Gastrocnemius medialis (tissue), 4 donors: ENCODE measurements at regions not wholly inside any gene's neighbourhood (a gene's known extent, or its start where the extent isn't known, plus 50 kb on each side); places are given as distances from the start of the nearest gene placed in this dataset.

Experiments
- CTCF ChIP-seq, 5 experiments: fragments of 450-650 bp in 3 of 5; fragments of 200-600 bp in 2 of 5; sonication (generic) in 2 of 5; IDR thresholded peaks in 4 of 5; conservative IDR thresholded peaks in 1 of 5; 1 replicate in 4 of 5; 2 replicates in 1 of 5; pipeline ENCODE4 v1.5.1; 2016 to 2019; ENCODE audit warnings: antibody characterized with exemption in 5 of 5, mild to moderate bottlenecking in 3 of 5, moderate library complexity in 3 of 5
- POLR2A ChIP-seq, 2 donors: fragments of 450-650 bp; IDR thresholded peaks; one replicate each; pipeline ENCODE4 v1.6.1; 2017; ENCODE audit warnings: antibody characterized with exemption in 2 of 2, mild to moderate bottlenecking in 2 of 2, moderate library complexity in 2 of 2

- no peak for TF ChIP-seq CTCF (IDR thresholded peaks at IDR 0.05 in 4 of 5, conservative IDR thresholded peaks at IDR 0.05 in 1 of 5)
- TF ChIP-seq POLR2A (IDR thresholded peaks at IDR 0.05), result no peak
Measured at GRCh38 chr1:93801471-93801870, 77.5 kb downstream of the DNTTIP2 start.
